ENCODE measurements at regions not wholly inside any gene's neighbourhood (a gene's known extent, or its start where the extent isn't known, plus 50 kb on each side); places are given as distances from the start of the nearest gene placed in this dataset.
"Not testable (repeated sequence)": the region's sequence is repeated elsewhere in the genome, so short reads cannot be mapped to it uniquely, and the experiment has no call there.

GRCh38 chr18:51248685-51249084 lies 51.2 kb upstream of the MEX3C start:
- no peak for DNase-seq

GRCh38 chr18:51250006-51250405 lies 52.5 kb upstream of the MEX3C start:
- DNase-seq, result no peak

- no peak for DNase-seq
Observed at GRCh38 chr18:51250458-51251024, 53.1 kb upstream of the MEX3C start.

GRCh38 chr18:51251625-51252024 lies 54.1 kb upstream of the MEX3C start:
- no peak for DNase-seq

- no peak for DNase-seq
Observed at GRCh38 chr18:51253476-51253875, 56.0 kb upstream of the MEX3C start.

- DNase-seq, result no peak
Observed at GRCh38 chr18:51255693-51256092, 58.2 kb upstream of the MEX3C start.

GRCh38 chr18:51257150-51257549 lies 59.7 kb upstream of the MEX3C start:
- DNase-seq, result no peak

GRCh38 chr18:51260118-51260517 lies 62.6 kb upstream of the MEX3C start:
- no peak for DNase-seq

GRCh38 chr18:51266077-51266476 lies 68.6 kb upstream of the MEX3C start:
- DNase-seq, result not testable (repeated sequence)

GRCh38 chr18:51266773-51267172 lies 69.3 kb upstream of the MEX3C start:
- no peak for DNase-seq

GRCh38 chr18:51273437-51273836 lies 76.0 kb upstream of the MEX3C start:
- no peak for DNase-seq

GRCh38 chr18:51275712-51276476 lies 78.4 kb upstream of the MEX3C start:
- DNase-seq, result peak in 1 of 2 experiments; percentile 3

GRCh38 chr18:51278045-51278649 lies 80.7 kb upstream of the MEX3C start:
- peak; percentile 54 to 78 for DNase-seq

- no peak for DNase-seq
Observed at GRCh38 chr18:51279367-51279984, 82.0 kb upstream of the MEX3C start.

GRCh38 chr18:51287818-51288508 lies 90.5 kb upstream of the MEX3C start:
- no peak for DNase-seq

- no peak for DNase-seq
Observed at GRCh38 chr18:51288582-51288981, 91.1 kb upstream of the MEX3C start.

- DNase-seq, result no peak
Observed at GRCh38 chr18:51290860-51291259, 93.4 kb upstream of the MEX3C start.

GRCh38 chr18:51300912-51301311 lies 103.4 kb upstream of the MEX3C start:
- no peak for DNase-seq

- DNase-seq, result no peak
Observed at GRCh38 chr18:51301376-51301775, 103.9 kb upstream of the MEX3C start.

GRCh38 chr18:51316677-51317076 lies 119.2 kb upstream of the MEX3C start:
- DNase-seq, result no peak

- no peak for DNase-seq
Observed at GRCh38 chr18:51321696-51322095, 124.2 kb upstream of the MEX3C start.

GRCh38 chr18:51323961-51324360 lies 126.5 kb upstream of the MEX3C start:
- DNase-seq, result no peak

- DNase-seq, result no peak
Observed at GRCh38 chr18:51330148-51330547, 132.7 kb upstream of the MEX3C start.

Data from NCI-H1930 (cell line).